CD4-positive, alpha-beta T cell (primary cell): ENCODE measurements at regions not wholly inside any gene's neighbourhood (a gene's known extent, or its start where the extent isn't known, plus 50 kb on each side); places are given as distances from the start of the nearest gene placed in this dataset.

Experiments
- ATAC-seq: fragments of 200-7000 bp; cut with Tn5 transposase; one replicate; pipeline ENCODE4 v1.10.0; 2022; ENCODE audit warnings: mild to moderate bottlenecking; ENCODE audit not compliant: poor library complexity
- CTCF ChIA-PET: fragments of 350-600 bp; sonication (Branson Sonifier 250); formaldehyde crosslinking; loops from one replicate; lab custom pipeline; 2021; ENCODE audit warnings: antibody characterized with exemption, inconsistent platforms; lab: Charles Lee
- POLR2A ChIA-PET: fragments of 350-600 bp; sonication (Branson Sonifier 250); formaldehyde crosslinking; loops from one replicate; lab custom pipeline; 2021; ENCODE audit warnings: antibody characterized with exemption, inconsistent platforms; lab: Charles Lee
- DNase-seq, 14 experiments: peaks; one replicate each; pipeline ENCODE4 v3.0.0-alpha.2; 2013 to 2020; ENCODE audit warnings: mixed read lengths in 2 of 14
- H3K27ac ChIP-seq, 2 donors: one replicate each; pipeline versions ENCODE4 v1.5.1 to v1.7.0; 2013; ENCODE audit warnings: low read length in 2 of 2, low read depth in 1 of 2, mild to moderate bottlenecking in 1 of 2
- H3K27me3 ChIP-seq, 2 experiments: 1 replicate in 1 of 2; 2 replicates in 1 of 2; pipeline versions ENCODE4 v1.6.1 to v1.7.0; 2013; ENCODE audit warnings: low read length in 2 of 2, control low read depth in 1 of 2, mild to moderate bottlenecking in 1 of 2, moderate library complexity in 1 of 2; ENCODE audit not compliant: insufficient read depth in 2 of 2, control insufficient read depth in 1 of 2
- H3K36me3 ChIP-seq: one replicate; pipeline ENCODE4 v1.6.1; 2013; ENCODE audit warnings: low read length, control low read depth; ENCODE audit not compliant: insufficient read depth
- H3K4me1 ChIP-seq: one replicate; pipeline ENCODE4 v1.6.1; 2013; ENCODE audit warnings: low read length, control low read depth; ENCODE audit not compliant: insufficient read depth
- H3K4me3 ChIP-seq: one replicate; pipeline ENCODE4 v1.5.1; 2013; ENCODE audit warnings: mild to moderate bottlenecking, low read length, moderate library complexity
- H3K9me3 ChIP-seq, 2 experiments: 1 replicate in 1 of 2; 2 replicates in 1 of 2; pipeline versions ENCODE4 v1.6.1 to v1.7.0; 2013; ENCODE audit warnings: low read length in 2 of 2, mild to moderate bottlenecking in 2 of 2, control low read depth in 1 of 2, moderate library complexity in 1 of 2; ENCODE audit not compliant: control insufficient read depth in 1 of 2, insufficient read depth in 1 of 2
- H3K27ac Mint-ChIP-seq: one replicate; pipeline ENCODE4 v1.8.0; 2020; ENCODE audit warnings: mixed read lengths
- H3K27me3 Mint-ChIP-seq: one replicate; pipeline ENCODE4 v1.8.0; 2021; ENCODE audit warnings: mixed read lengths
- H3K36me3 Mint-ChIP-seq: one replicate; pipeline ENCODE4 v1.8.0; 2021; ENCODE audit warnings: low read depth, mixed read lengths
- H3K4me1 Mint-ChIP-seq: one replicate; pipeline ENCODE4 v1.8.0; 2021; ENCODE audit warnings: low read depth, mixed read lengths
- H3K4me3 Mint-ChIP-seq: one replicate; pipeline ENCODE4 v1.8.0; 2020; ENCODE audit warnings: mild to moderate bottlenecking, mixed read lengths
- H3K9me3 Mint-ChIP-seq: one replicate; pipeline ENCODE4 v1.8.0; 2020; ENCODE audit warnings: mixed read lengths
- CTCF ChIP-seq: fragments of 200-600 bp; IDR thresholded peaks from one replicate; pipeline ENCODE4 v1.8.0; 2022; ENCODE audit warnings: antibody characterized with exemption, mild to moderate bottlenecking
- intact Hi-C, 2 experiments: fragments of 100-400 bp; cut with DNase I in 1 of 2; cut with micrococcal nuclease in 1 of 2; formaldehyde crosslinking; loops; one replicate each; pipeline versions ENCODE4 v1.15.1 to v1.9.0; 2023 to 2025; cut with DNase I, micrococcal nuclease

GRCh38 chr2:156818944-156819343, 382.8 kb downstream of the GPD2 start:
- Histone ChIP-seq H3K36me3 (no peaks in the 10 kb centered on the region), H3K9me3 (no peaks in the 10 kb centered on the region), H3K4me3 (no peak overlapping the region), H3K27me3 (no peaks in the 10 kb centered on the region), H3K27ac (no peak overlapping the region), H3K4me1 (no peaks in the 10 kb centered on the region)
- no peak overlapping the region for H3K4me3 Mint-ChIP-seq
- no peaks in the 10 kb centered on the region for H3K36me3 Mint-ChIP-seq
- ATAC-seq (no peak), DNase-seq (no peak)
- POLR2A ChIA-PET, result no interaction called here
- no peak overlapping the region for H3K27ac Mint-ChIP-seq
- CTCF ChIA-PET, result interaction anchor here (0.6 kb wide), 1 partner anchor 259 kb away, joined by 3 read pairs; no protein-coding TSS in a partner anchor
- TF ChIP-seq CTCF, result no peak
- peaks cover 3% of the 10 kb centered on the region for H3K27me3 Mint-ChIP-seq
- intact Hi-C loops, result no loop called here
- H3K4me1 Mint-ChIP-seq, result no peaks in the 10 kb centered on the region
- no peaks in the 10 kb centered on the region for H3K9me3 Mint-ChIP-seq

GRCh38 chr2:156826341-156826933, 390.3 kb downstream of the GPD2 start:
- Mint-ChIP-seq H3K4me3 (no peak overlapping the region), H3K9me3 (no peaks in the 10 kb centered on the region), H3K36me3 (no peaks in the 10 kb centered on the region), H3K4me1 (no peaks in the 10 kb centered on the region), H3K27me3 (no peaks in the 10 kb centered on the region), H3K27ac (no peak overlapping the region)
- ChIA-PET CTCF (no interaction called here), POLR2A (no interaction called here)
- Histone ChIP-seq H3K27me3 (no peaks in the 10 kb centered on the region), H3K36me3 (no peaks in the 10 kb centered on the region), H3K27ac (no peak overlapping the region), H3K4me3 (no peak overlapping the region), H3K4me1 (no peaks in the 10 kb centered on the region), H3K9me3 (peaks cover 7 to 8% of the 10 kb centered on the region in 2 experiments)
- TF ChIP-seq CTCF, result no peak
- intact Hi-C loops, result no loop called here
- no peak for DNase-seq
- ATAC-seq, result no peak

- no peaks in the 10 kb centered on the region for H3K9me3 ChIP-seq
- H3K4me1 Mint-ChIP-seq, result no peaks in the 10 kb centered on the region
- no peaks in the 10 kb centered on the region for H3K27me3 ChIP-seq
- TF ChIP-seq CTCF, result no peak
- H3K27ac ChIP-seq, result no peak overlapping the region
- H3K36me3 ChIP-seq, result no peaks in the 10 kb centered on the region
- no peak overlapping the region for H3K4me3 ChIP-seq
- H3K4me1 ChIP-seq, result no peaks in the 10 kb centered on the region
- POLR2A ChIA-PET, result interaction anchor here (0.6 kb wide), 1 partner anchor 73 kb away, joined by 3 read pairs; no protein-coding TSS in a partner anchor
- ATAC-seq (no peak), DNase-seq (no peak)
- H3K27ac Mint-ChIP-seq, result no peak overlapping the region
- H3K36me3 Mint-ChIP-seq, result no peaks in the 10 kb centered on the region
- no peaks in the 10 kb centered on the region for H3K9me3 Mint-ChIP-seq
- intact Hi-C loops, result no loop called here
- CTCF ChIA-PET, result no interaction called here
- no peak overlapping the region for H3K4me3 Mint-ChIP-seq
- H3K27me3 Mint-ChIP-seq, result peaks cover 8% of the 10 kb centered on the region
Observed at GRCh38 chr2:156834431-156834830, 398.3 kb downstream of the GPD2 start.
